ENCODE measurements at regions not wholly inside any gene's neighbourhood (a gene's known extent, or its start where the extent isn't known, plus 50 kb on each side); places are given as distances from the start of the nearest gene placed in this dataset.
"Not testable (repeated sequence)": the region's sequence is repeated elsewhere in the genome, so short reads cannot be mapped to it uniquely, and the experiment has no call there.

DNA sequence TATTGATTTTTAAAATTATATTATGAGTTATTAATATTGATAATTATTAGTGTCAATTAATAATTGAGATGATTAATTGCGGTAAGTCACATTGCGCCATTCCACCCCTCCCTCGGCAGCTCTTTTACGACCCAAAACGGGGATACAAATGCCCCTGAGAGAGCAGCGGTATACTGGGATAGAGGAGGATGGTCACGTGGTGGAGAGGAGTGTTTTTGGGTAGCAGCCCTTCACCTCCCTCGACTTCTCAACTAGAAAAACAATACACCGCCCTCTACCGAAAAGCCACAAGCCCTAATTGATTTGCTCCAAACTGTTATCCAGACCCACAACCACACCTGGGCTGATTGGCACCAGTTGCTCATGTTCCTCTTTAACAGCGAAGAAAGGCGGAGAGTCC is 71.0 kb downstream of the DAPL1 start:
- DNase-seq: not testable (repeated sequence)

DNA sequence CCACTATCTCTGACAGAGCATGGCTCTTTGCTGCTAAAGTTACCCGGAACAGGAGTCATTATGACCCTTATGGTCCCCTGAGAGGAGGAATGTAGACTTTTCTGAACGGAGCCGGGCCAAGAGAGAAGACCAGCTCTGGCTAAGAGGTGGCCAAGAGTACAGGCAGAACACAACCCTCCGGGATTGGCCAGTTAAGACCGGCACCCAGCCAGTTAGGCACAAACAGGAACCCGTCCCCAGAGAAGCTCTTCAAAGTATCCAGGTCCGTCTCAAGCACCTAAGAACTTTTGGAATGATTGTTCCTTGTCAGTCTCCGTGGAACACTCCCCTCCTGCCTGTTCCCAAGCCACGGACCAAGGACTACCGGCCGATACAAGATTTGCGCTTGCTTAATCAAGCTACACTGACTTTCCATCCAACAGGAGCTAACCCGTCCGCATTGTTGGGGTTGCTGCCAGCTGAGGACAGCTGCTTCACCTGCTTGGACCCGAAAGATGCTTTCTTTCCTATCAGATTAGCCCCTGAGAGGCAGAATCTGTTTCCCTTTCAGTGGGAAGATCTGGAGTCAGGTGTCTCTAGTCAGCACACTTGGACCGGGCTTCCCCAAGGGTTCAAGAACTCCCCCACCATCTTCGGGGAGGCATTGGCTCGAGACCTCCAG is 72.5 kb downstream of the DAPL1 start:
- DNase-seq: not testable (repeated sequence)

DNA sequence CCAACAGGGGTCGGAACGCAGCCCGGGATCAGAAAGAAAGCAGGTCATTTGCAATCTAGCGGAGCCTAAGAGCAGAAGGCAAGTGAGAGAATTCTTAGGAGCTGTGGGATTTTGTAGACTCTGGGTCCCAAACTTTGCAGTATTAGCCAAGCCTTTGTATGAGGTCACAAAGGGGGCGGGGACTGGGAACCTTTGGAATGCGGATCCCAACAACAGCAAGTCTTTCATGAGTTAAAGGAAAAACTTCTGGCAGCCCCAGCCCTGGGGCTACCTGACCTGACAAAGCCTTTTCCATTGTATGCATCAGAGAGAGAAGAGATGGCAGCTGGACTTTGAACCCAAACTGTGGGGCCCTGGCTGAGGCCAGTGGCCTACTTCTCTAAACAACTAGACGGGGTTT is 73.3 kb downstream of the DAPL1 start:
- not testable (repeated sequence) for DNase-seq

DNA sequence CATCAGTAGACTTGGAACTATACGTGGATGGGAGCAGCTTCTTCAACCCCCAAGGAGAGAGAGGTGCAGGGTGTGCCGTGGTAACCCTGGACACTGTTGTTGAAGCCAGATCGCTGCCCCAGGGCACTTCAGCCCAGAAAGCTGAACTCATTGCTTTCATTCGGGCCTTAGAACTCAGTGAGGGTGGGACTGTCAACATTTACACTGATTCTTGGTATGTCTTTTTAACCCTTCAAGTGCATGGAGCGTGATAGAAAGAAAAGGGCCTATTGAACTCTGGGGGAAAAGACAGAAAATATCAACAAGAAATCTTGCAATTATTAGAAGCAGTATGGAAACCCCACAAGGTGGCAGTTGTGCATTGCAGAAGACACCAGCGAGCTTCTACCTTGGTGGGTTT is 74.0 kb downstream of the DAPL1 start:
- DNase-seq: not testable (repeated sequence)

DNA sequence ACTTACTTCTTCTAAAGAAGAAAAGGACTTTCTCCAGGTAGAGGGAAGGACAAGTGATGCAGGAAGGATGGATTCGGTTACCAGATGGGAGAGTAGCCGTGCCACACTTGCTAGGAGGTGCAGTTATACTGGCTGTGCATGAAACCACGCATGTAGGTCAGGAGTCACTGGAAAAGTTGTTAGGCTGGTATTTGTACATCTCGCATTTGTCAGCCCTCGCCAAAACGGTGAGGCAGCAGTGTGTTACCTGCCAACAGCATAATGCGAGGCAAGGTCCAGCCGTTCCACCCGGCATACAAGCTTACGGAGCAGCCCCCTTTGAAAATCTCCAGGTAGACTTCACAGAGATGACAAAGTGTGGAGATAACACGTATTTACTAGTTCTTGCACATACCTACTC is 74.5 kb downstream of the DAPL1 start:
- DNase-seq: not testable (repeated sequence)

DNA sequence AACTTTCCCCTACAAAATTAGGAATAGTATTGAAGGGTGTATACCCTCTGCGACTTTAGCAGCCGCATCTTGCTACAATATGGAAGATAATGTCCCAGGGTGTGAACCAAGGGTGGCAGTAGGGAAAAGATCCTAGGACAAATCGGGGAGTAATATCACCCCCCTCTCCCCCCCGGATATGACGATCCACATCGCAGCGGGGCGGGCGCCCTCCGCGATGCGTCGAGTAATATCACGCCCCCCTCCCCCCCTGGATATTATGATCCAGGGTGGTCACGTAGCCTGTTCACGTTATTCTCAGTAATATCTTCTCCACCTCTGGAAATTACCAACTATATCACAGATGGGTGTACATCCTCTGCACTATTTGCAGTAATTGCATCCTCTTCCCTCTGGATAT is 82.9 kb downstream of the DAPL1 start:
- DNase-seq: no peak

DNA sequence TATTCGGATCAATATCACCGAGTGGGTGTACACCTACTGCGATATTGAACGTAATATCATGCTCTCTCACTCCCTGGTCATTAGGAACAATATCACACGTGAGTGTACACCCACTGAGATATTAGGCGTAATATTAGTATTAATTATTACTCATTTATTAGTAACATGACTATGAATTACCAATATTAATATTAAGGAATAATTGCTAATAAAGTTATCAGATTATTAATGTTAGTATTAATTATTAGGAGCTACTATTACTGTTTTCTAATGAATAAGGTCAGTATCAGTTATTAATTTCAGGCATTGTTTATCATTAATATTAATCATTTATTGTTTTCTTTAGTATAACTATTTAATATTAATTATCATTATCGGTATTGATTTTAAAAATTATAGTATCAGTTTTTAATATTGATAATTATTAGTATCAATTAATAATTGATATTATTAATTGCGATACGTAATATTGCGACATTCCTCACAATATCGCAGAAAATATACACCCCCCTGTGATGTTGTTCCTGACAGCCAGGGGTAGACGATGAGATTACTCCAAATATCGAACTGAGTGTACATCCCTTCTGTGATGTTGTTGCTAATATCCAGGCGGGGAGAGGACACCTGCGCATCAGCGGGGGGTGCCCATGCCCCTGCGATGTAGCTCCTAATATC is 84.2 kb downstream of the DAPL1 start:
- DNase-seq: no peak

DNA sequence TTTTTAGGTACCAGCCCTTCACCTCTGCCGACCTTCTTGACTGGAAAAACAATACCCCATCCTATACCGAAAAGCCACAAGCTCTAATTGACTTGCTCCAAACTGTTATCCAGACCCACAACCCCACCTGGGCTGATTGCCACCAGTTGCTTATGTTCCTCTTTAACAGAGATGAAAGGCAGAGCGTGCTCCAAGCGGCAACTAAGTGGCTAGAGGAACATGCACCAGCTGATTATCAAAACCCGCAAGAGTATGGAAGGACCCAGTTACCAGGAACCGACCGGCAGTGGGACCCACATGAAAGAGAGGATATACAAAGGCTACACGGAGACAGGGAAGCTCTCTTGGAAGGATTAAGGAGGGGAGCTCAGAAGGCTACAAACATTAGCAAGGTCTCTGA is 86.1 kb upstream of the TANC1 start:
- no peak for DNase-seq

DNA sequence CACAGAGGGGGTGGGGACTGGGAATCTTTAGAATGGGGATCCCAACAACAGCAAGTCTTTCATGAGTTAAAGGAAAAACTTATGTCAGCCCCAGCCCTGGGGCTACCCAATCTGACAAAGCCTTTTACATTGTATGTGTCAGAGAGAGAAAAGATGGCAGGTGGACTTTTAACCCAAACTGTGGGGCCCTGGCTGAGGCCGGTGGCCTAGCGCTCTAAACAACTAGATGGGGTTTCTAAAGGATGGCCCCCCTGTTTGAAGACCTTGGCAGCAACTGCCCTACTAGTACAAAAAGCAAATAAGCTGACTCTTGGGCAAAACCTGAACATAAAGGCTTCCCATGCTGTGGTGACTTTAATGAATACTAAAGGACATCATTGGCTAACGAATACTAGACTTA is 83.9 kb upstream of the TANC1 start:
- DNase-seq: not testable (repeated sequence)

DNA sequence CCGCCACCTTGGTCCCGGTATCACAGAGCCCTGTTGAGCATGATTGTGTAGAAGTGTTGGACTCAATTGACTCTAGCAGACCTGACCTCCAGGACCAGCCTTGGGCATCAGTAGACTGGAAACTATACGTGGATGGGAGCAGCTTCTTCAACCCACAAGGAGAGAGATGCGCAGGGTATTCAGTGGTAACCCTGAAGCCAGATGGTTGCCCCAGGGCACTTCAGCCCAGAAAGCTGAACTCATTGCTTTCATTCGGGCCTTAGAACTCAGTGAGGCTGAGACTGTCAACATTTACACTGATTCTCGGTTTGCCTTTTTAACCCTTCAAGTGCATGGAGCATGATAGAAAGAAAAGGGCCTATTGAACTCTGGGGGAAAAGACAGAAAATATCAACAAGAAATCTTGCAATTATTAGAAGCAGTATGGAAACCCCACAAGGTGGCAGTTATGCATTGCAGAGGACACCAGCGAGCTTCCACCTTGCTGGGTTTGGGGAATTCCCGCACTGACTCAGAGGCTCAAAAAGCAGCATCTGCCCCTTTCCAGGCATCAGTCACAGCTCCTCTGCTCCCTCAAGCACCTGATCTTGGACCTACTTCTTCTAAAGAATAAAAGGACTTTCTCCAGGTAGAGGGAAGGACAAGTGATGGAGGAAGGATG is 83.3 kb upstream of the TANC1 start:
- DNase-seq: not testable (repeated sequence)

DNA sequence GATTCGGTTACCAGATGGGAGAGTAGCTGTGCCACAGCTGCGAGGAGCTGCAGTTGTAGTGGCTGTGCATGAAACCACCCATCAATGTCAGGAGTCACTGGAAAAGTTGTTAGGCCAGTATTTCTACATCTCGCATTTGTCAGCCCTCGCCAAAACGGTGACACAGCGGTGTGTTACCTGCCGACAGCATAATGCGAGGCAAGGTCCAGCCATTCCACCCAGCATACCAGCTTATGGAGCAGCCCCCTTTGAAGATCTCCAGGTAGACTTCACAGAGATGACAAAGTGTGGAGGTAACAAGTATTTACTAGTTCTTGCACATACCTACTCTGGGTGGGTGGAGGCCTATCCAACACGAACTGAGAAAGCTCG is 82.8 kb upstream of the TANC1 start:
- DNase-seq: peak; percentile 32 to 64

DNA sequence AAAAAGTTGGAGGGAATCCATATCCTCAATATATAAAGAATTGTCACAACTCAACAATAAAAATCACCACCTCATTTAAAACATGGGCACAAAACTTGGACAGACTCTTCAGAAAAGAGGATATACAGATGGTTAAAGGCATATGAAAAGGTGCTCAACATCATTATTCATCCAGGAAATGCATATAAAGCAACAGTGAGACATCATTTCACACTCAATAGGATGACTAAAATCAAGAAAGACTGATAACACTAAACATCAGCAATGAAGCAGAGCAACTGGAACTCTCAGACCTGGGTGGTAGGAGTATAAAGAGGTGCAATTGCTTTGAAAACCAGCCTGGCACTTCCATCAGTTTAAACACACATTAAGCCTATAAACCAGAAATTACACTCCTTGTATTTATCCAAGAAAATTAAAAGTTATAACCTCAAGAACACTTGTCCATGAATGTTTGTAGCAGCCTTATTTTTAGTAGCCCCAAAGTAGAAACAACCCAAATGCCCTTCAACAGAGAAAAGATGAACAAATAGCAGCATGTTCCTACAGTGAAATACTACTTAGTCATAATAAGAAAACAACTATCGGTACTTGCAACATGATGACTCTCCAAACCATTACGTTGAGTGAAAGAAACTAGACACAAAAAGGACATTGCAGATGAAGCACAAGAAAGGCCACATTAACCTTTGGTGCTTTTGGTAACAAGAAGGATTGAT is 79.1 kb upstream of the TANC1 start:
- DNase-seq: no peak

DNA sequence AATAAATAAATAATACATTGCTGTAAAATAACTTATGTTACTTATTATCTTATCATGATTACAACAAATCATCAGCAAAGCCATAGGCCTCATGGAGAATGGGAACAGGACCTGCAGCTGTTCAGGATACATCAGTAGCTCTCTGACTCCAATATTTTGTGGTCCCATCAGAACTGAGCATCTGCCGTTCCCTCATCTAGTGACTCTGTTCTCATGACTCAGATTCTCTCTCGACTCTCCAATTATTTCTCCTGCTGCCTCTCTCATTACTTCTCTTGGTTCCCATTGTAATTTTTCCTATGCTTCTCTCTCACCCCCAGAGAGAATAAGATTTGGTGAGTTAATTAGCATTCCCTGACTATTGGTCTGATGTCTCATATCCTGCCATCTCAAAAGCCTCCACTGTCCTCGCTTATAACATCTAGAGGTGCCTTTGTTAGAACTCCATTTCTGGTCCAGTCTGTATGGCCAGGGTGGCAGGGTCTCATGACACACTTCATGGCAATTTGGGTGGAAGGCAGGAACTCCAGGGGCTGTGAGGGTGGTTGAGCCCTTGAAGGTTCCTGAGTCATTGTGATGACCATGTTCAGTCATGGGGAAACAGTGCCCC is 78.0 kb upstream of the TANC1 start:
- no peak for DNase-seq

DNA sequence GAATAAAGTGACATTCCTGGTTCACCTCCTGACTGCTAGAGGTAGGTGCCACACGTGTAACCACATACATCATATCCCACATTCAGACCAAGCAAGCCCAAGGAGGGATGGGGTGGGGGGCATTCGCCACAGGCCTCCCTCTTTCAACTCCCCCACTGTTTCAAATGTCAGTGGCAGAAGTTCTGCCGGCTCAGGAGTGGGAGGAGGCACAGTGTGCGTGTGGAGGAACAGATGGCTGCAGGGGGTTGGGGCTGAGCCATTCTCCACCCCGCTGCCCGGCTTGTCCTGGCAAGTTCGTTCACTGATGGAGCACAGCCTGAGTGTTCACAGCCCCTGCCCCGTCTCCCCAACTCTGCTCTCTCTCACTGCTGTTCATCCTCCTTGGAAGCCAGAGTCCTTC is 75.4 kb upstream of the TANC1 start:
- no peak for DNase-seq

DNA sequence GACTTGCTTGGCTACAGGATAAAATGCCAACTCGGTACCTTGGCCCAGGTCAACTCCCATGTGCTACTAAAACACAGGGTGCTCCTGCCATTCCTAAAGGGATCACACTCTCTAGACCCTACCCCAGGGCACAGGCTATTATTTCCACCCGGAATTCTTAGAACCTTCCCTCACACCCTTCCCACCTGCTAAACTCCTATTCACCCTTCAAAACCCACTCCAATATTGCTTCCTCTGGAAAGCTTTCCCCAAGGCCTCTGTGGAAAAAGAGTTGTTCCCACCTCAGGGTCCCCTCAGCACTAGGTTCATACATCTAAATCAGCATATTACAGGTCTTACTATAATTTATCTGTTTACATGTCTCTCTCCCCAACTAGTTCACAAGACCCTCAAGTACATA is 75.0 kb upstream of the TANC1 start:
- DNase-seq: no peak

DNA sequence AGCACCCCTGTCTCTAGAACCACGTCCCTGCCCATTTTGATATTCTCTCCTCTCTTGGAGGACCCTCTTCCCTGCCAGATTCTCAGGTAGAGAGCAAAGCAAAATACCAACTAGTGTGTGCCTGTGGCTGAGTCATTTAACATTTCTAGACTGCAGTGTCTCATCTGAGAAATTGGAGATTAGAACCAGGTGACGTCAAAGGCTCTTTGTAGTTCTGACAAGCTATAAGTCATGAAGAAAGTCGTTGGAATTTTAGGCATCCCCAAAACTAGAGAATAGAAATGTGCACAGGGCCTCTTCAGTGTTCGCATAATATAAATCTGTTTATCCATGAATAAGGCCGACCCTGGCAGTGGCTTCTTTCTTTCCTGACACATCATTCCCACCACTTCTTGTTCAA is 74.4 kb upstream of the TANC1 start:
- no peak for DNase-seq

DNA sequence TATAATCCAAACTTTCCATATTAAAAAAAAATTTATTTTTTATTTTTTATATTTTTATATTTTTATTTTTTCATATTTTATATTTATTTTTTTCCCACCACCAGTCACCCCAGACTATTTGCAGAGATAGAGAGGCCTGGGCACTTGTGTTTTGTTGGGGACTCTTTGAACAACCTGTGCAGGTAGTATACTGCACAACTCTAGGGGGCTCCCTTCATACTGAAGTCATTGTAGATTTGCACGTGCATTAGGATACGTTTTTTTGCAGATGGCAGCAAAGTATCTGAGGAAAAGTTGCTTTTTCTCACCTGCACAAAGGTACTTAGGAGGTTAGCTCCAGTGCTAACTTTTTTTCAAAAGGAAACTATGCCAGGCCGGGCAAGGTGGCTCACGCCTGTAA is 73.9 kb upstream of the TANC1 start:
- no peak for DNase-seq

DNA sequence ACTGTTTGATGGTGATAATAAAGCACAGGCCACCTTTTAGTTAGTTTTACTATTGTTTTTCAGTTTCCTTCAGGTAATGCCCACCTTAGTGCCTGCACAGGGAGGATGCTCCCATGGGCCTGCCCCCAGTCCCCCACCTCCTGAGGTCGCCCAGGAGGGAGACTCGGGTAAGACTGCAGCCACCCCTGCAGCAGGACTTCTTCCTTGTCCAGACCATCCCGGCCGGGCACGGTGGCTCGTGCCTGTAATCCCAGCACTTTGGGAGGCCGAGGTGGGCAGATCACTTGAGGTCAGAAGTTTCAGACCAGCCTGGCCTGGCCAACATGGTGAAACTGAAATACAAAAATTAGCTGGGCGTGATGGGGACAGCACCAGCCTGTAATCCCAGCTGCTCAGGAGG is 68.1 kb upstream of the TANC1 start:
- DNase-seq: no peak

DNA sequence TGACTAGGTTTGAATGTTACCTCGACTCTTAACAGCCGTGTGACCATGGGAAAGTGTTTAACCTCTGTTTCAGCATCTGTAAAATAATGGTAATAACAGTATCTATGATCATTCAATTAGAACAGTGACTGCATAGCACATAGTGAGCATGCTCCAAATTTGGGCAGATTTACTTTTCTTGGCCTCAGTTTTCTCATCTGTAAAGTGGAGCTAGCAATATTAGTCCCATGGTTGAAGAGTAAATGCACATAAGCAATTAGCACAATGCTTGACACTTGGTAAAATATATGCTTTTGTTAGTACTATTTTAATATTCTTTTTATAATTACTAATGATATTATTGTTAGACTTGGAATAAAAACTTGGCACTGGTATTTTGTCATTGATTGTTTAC is 66.4 kb upstream of the TANC1 start:
- DNase-seq: no peak

DNA sequence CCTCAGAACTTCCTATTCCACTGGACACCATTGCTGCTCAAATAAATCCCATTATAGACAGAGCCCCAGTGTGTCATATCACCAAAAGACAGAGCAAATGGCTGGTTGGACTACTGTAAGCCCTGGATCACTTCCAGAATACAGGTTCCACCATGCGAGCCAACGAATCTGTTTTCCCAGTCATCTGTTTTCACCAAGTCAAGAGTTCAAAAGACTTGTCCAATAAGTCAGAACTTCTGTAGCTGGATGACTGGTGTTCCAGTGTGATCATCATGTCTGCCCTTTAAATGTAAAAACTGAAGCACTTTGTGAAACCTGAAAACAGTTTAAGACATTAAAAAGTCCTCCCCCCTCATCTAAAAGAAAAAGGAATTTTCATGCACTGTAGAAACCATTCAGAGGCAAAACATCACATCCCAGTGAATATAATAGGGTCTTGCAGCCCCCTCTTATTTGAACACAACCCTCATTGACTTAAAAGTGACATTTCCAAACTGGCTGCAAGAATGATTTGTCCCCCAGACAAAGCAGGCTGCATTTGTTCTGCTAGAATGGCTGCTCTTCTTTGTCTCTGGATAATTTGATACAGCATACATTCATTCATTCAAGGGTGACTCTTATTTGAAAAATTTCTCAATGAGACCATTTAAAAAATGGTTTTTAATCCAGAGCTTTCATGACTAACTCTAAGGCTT is 64.6 kb upstream of the TANC1 start:
- no peak for DNase-seq

DNA sequence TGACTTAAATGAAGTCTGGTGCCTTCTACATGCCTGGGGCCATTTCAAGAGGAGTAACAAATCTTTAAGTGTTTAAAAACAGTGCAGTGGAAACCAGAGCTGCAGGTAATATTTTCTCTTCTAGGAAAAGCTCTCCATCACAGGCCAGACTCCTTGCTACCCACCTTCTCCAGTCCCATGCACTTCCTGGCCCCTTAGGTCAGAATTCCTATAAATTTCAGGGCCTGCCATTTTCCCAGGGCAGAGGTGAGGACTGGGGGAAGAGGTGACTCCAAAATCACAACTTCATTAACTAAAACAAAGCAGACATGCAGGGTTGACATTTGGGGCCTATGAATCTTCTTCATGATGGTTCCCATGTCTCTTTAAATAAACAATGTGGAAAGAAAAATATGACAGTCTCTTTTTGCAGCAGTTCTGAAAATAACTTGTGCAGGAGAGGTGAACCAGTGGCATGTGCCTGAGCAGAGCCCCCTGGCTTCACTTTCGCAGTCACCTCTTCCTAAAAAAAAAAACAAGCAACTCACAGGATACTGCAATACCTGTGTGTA is 63.7 kb upstream of the TANC1 start:
- DNase-seq: no peak

DNA sequence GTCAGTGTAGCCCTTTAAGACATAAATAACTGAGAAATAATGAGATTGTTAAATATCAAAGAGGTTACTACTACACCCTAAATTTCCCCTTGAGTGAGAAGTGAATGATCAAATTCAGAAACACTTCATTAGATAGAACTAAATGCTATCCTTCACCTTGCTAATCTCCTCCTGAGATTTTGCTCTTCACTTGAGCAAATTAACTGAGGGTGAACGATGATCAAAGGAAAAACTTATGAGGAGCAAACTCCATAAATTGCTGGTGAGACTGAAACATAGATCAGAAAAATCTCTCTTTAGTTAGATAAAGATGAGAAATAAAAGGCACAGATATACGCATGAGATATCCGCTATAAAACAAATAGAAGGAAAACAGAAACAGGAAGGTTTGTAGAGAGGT is 63.1 kb upstream of the TANC1 start:
- DNase-seq: no peak
